Kidney epithelial cell (primary cell): ENCODE measurements at regions not wholly inside any gene's neighbourhood (a gene's known extent, or its start where the extent isn't known, plus 50 kb on each side); places are given as distances from the start of the nearest gene placed in this dataset.

Experiments
- DNase-seq: peaks from one replicate; pipeline ENCODE4 v3.0.0-alpha.2; 2010; ENCODE audit warnings: low read depth
- H3K27me3 ChIP-seq: 2 replicates; pipeline ENCODE4 v1.6.0; 2011; ENCODE audit warnings: low read length; ENCODE audit not compliant: control insufficient read depth, insufficient read depth
- H3K36me3 ChIP-seq: 2 replicates; pipeline ENCODE4 v1.5.1; 2011; ENCODE audit warnings: low read length; ENCODE audit not compliant: control insufficient read depth, insufficient read depth
- H3K4me3 ChIP-seq: 2 replicates; pipeline ENCODE4 v1.5.1; 2011; ENCODE audit warnings: low read depth, mild to moderate bottlenecking, control low read depth, low read length
- CTCF ChIP-seq: IDR thresholded peaks from 2 replicates; pipeline ENCODE4 v1.5.1; 2011; ENCODE audit warnings: mild to moderate bottlenecking, moderate library complexity, low read length, control low read depth, inconsistent platforms; ENCODE audit not compliant: insufficient read depth, poor library complexity, severe bottlenecking

GRCh38 chr11:26096451-26096850, 235.5 kb upstream of the ANO3 start:
- no peaks in the 10 kb centered on the region for H3K36me3 ChIP-seq
- H3K27me3 ChIP-seq = no peaks in the 10 kb centered on the region
- no peak overlapping the region for H3K4me3 ChIP-seq
- TF ChIP-seq CTCF = no peak
- DNase-seq = no peak

GRCh38 chr11:26102325-26102724, 229.6 kb upstream of the ANO3 start:
- no peak overlapping the region for H3K4me3 ChIP-seq
- H3K27me3 ChIP-seq = no peaks in the 10 kb centered on the region
- no peak for DNase-seq
- no peaks in the 10 kb centered on the region for H3K36me3 ChIP-seq
- TF ChIP-seq CTCF = no peak

GRCh38 chr11:26105762-26106423, 226.0 kb upstream of the ANO3 start:
- TF ChIP-seq CTCF = no peak
- no peaks in the 10 kb centered on the region for H3K27me3 ChIP-seq
- DNase-seq = no peak
- H3K4me3 ChIP-seq = no peak overlapping the region
- no peaks in the 10 kb centered on the region for H3K36me3 ChIP-seq

GRCh38 chr11:26106726-26107125, 225.2 kb upstream of the ANO3 start:
- H3K4me3 ChIP-seq = no peak overlapping the region
- H3K27me3 ChIP-seq = no peaks in the 10 kb centered on the region
- TF ChIP-seq CTCF = no peak
- no peak for DNase-seq
- no peaks in the 10 kb centered on the region for H3K36me3 ChIP-seq

- no peak for TF ChIP-seq CTCF
- Histone ChIP-seq H3K27me3 (no peaks in the 10 kb centered on the region), H3K4me3 (no peak overlapping the region), H3K36me3 (no peaks in the 10 kb centered on the region)
- no peak for DNase-seq
Measured at GRCh38 chr11:26109658-26110368, 222.1 kb upstream of the ANO3 start.
